Activated CD4-positive, alpha-beta T cell treated with anti-CD3 and anti-CD28 coated beads for 24 hours (primary cell): ENCODE measurements at regions not wholly inside any gene's neighbourhood (a gene's known extent, or its start where the extent isn't known, plus 50 kb on each side); places are given as distances from the start of the nearest gene placed in this dataset.

Experiments
- DNase-seq, 2 donors: peaks; one replicate each; pipeline ENCODE4 v3.0.0-alpha.2; 2020; ENCODE audit warnings: low read depth in 2 of 2

DNA sequence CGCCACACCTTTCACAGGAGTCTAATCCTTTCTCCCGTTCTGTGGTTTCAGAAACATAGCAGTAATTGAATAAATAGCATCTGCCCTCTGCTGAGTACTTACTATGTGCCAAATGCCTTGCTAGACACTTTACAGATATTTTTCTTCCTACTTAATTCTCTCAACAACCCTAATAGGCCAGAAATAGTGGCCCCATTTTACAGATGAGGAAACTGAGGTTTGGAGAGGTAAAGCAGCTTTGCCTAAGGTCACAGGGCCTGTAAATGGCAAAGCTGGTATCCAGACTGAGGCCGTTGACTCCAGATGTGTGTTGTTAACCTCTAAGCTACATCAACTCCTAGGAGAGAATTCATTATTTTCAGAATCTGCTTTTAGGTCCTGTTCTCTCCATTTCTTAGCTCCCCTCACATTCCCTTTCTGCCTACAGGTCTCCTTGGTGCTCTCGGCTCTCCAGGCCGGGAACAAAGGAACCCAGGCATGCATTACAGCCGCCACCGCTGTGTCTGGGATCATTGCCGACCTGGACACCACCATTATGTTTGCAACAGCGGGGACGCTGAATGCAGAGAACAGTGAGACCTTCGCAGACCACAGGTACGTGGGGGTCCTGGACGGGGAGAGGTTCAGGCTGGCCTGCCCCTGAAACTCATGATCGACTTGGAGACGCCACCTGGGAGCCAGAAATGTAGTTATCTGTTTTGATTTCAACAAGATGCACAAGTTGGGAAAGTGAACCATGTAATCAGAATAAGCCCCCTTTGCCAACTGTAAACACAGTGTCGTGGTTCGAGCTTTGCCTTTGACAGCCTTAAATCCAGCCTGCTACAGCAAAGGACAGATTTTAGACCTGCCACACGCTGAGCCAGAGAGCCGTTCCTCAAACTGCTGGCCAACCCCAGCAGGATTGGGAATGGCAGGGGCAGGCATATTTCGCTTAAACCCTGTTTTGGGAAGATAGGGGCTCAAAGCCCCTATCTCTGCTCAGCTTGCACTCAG is 246.5 kb upstream of the TPM1 start:
- DNase-seq = no peak

DNA sequence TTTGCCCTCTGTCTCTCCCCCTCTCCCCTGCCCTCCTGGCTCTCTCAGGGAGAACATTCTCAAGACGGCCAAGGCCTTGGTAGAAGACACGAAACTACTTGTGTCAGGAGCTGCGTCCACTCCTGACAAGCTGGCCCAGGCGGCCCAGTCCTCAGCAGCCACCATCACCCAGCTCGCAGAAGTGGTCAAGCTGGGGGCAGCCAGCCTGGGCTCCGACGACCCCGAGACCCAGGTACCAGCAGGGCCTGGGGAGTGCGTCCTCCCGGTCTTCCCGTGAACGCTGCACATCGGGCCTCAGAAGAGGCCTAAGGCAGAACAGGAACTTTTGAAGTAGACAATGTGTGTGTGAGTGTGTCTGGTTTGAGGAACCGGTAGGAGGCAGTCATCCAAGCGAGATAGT is 245.4 kb upstream of the TPM1 start:
- no peak for DNase-seq

DNA sequence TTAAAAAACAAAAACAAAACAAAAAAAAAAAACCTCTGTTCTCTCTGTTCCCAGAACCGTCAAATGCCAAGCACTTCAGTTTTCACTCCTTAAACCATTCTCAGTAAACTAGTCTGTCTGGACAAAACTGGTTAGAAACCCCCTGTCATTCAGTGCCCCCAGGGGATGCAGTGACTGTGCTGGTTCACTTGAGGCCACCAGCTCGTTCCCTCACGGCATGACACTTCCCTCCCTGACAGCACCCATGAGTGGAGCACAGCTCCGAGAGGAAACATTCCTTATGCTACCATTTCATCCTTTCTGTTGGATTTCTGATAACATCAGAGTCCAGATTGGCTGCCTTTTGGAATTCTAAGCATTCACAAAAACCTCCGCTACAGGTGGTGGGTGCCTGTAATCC is 244.0 kb upstream of the TPM1 start:
- no peak for DNase-seq

DNA sequence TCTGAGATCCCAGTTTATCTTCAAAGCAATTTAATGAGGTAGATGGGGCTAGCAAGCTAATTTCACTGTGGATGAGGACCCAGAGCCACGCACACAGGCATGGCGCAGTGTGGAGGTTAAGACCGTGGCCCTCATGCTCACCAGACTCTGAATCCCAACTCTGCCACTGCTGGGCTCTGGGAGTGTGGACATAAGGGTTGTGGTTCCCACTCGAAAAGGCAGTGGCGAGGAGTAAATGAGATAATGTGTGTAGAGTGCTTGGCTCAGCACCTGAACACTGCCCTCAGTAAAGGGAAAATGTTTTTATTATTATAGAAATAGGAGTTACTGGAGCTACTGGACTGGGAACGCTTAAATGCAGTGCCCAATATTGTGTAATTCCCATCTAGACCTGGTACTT is 243.5 kb upstream of the TPM1 start:
- no peak for DNase-seq

DNA sequence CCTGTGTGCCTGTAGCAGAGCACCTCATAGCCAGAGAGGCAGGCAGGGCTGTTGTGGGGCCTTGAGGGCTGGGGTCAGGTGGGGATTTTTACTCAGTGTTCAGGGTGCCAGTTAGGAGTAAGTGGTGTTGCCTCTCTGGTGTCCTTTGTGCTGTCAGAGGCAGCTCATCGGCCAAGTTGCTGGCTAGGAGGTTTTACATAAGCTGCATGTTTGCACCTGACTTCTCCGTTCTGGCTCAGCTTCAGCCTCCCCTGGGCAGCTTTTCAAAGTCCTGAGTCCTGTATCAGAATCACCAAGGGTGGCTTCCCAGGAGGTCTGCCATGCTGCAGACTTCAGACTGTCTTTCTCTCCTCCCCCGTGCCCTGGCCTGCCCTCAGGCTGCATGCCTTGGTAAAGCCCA is 242.6 kb upstream of the TPM1 start:
- no peak for DNase-seq

DNA sequence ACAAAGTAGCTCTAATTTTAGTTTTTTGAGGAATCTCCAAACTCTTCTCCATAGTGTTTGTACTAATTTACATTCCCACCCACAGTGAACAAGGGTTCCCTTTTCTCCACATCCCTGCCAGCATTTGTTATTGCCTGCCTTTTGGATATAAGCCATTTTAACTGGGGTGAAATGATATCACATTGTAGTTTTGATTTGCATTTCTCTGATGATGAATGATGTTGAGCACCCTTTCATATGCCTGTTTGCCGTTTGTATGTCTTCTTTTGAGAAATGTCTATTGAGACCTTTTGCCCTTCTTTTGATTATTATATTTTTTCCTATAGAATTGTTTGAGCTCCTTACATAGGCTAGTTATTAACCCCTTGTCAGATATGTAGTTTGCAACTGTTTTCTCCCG is 239.9 kb upstream of the TPM1 start:
- DNase-seq = no peak

DNA sequence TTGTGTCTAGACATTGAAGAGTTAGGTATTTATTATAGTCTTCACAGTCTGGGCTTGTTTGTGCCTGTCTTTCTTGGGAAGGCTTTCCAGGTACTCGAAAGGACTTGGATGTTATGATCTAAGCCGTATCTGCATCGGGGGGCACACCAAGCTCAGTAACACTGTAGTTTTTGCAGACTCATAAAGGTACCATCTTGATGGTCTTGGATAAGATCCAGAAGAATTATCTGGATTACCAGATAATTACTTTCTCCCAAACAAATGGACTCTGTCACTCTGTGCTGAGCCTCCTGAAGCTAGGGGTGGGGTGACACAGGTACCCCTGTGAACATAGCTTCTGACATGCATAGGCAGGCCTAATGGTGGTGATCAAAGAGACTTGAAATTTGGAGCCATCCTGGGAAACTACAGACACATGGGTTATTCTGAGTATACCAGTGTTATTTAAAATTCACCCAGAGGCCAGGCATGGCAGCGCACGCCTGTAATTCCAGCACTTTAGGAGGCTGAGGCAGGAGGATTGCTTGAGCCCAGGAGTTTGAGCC is 238.6 kb upstream of the TPM1 start:
- no peak for DNase-seq

DNA sequence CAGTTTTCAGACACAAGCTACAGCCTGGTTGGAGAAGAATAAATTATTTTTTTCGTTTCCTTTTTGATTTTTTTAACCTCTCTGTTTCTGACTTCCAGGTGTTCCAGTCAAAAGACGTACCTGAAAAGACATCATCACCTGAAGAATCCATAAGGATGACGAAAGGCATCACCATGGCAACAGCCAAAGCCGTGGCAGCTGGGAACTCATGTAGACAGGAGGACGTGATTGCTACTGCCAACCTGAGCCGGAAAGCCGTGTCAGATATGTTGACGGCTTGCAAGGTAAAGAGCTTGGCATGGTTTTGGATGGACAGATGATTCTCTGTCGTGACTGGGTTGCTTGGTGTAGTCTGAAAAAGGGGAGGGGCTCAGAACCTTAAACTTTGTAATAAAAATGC is 237.0 kb upstream of the TPM1 start:
- no peak for DNase-seq

DNA sequence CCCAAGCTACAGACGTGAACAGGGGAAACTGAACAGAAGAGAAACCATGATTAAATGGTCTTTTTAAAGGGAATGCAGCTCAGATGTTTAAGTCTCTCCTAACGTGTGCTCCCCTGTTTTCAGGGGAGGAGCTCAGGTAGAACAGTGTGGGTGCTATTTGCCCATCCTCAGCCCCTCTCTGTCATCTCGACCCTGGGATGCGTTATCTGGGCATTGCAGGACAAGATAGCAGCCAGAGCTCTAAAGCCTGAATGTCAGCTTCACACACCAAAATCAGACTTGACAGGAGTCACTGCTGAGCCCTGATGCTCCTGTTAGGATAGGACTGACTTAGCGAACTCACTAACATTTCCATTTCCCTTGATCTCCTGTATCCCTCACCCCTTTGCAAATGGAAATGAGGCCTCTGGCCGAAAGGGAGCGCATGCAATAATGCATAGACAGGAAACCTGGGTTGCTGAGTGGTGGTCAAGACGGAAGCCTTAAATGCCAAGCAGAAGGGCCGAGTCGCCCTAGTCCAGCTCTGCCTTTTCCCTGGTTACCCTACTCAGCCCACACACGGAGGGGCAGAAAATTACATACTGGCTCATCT is 234.9 kb upstream of the TPM1 start:
- DNase-seq = no peak

DNA sequence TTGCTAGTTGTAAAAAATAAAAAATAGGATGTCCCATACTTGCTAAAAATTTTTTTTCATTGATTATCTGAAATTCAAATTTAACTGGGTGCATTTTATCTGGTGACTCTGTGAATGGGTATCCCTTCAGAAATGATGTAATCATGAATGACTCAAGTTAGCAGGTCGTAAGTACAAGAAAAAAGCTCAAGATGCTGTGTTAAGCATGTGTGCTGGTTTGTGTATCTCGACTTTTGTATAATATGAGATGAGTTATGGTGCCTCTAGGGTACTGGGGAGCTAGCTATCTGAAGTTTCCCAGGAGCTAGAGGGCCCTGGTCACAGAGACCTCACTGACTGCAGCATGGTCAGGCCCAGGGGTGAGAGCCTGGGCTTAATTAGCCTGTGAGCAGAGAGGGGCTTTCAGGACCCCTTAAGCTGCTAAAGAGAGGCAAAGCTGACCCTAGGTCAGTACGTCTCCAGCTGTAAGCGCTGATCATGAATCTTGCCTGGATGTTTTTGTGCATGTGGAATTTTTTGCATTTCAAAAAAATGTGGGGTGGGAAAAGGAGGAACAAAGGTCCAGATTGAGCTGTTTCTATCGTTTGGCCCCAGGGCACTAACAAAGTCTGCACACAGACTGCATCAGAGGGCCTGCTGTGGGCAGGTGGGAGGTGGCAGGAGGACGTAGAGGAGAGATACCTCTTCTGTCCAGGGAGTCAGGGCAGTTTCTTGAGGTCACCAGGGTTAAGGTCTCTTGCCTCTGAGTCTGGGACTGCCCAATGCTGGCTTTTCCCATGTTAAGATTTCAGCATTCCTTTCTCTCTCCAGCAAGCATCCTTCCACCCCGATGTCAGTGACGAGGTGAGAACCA is 233.2 kb upstream of the TPM1 start:
- no peak for DNase-seq

DNA sequence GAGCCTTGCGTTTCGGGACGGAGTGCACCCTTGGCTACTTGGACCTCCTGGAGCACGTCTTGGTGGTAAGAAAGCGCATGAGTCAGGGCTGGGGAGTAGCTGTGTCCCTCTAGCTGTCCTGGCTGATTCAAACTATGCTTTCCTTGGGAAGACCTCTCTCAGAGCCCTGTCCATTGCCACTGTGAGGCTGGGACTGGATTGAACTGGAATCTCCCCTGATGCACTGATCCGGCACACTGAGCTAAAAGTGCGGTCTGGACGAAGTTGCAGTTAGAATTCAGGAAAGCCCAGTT is 232.6 kb upstream of the TPM1 start:
- no peak for DNase-seq

DNA sequence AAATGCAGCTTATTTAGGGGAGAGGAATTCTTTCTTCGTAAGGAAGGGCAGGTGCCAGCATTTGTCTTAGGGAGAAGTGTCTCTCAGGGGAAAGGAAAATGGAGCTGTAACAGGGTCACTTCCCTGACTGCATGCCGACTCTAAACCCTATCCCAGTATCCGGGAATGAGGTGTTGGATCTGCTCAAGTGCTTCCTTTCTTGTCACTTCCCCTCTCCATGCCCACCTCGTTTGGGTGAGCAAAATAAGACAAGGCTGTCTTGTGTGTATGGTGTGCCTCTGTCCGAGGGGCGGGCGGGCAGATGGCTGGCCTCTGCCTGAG is 230.1 kb upstream of the TPM1 start:
- DNase-seq = no peak

DNA sequence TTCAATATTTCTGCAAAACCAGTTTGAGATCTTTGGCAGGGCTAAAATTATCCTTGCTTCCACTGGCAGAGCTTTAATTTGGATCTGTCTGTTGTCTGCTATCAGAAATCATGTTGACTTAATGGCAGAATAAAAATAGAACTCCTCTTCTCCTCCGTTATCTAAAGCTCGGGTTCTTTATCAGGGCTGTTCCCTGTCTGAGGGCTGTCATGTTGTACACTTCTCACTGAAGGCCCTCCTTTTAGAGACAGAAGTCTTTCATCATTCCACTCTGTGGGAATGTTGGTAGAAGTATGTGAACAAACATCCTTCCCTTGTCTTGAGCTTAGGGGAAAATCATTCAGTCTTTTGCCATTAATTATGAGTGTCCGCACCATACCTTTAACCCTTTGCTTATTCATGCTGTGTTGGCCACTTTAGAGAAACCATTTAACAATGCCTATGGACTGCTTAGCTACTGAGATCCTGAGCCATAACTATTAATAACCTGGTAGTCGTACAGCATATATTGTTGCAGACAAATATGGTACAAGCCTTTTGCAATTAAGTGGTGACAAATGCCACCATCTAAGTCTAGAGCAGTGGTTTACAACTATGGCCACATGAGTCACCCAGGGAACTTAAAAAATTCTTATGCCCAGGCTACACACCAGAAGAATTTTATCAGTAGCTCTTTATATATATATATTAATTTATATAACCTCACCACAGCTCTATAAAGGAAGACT is 226.0 kb upstream of the TPM1 start:
- DNase-seq = no peak

DNA sequence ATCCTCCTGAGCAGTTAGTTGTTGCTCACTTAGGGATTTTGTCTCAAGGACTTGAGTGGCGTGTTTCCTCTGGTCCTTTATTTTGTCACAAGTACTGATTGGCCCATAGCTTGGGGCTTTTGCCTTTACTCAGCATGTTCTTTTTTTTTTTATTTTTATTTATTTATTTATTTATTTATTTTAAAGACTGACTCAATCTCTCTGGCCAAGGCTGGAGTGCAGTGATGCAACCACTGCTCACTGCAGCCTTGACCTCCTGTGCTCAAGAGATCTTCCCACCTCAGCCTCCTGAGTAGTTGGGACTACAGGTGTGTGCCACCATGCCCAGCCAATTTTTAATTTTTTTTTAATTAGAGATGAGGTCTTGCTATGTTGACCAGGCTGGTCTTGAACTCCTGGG is 223.9 kb upstream of the TPM1 start:
- DNase-seq = no peak

DNA sequence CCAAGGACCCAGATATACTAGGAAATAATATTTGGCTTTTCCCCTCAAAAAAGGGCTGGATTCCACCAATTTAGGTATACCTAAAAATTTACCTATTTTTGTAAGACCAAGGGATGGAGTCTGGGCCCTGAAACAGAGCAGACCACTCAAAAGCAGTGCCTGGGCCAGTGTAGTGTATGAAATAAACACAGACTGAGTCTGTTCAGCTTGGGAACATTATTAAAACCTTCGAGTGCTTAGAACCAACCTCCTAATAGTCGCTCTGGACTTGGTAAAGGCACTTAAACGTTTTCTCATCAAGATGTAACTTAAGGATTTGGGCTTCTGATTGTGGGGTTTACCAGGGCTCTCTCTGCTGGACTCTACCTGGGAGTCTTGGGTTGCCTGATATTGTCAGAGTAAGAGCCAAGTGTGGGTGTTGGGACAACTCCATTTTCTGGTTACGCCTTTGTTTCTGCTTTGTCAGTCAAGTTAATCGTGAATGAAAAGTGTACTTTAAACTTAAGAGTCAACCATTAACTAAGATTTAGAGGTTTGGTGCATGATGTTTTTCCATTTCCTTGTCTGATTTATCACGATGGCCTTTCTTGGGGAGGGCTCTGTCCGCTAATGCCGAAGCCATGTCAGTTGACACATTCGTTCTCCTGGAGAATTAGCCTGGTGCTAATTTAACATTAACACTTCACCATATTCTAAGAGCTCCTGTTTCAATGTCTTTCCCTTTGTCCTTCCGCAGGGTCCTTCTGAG is 221.0 kb upstream of the TPM1 start:
- no peak for DNase-seq

DNA sequence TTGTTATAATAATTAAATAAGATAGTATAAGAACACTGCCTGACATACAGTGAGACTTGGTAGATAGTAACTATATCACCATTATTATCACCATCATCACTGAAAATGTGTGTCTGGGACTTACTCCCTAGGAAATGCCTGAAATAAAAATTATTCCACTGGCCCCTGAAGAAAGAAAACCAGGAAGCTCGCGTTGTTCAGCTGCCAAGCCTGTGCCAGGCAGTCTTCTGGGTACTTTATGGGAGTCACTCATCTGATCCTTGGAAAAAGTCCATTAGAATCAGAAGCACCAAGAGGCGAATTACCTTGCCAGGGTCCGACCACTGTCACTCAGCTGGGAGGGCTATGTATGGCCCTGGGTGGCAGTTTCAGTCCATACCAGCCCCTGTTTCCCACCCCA is 220.3 kb upstream of the TPM1 start:
- no peak for DNase-seq

DNA sequence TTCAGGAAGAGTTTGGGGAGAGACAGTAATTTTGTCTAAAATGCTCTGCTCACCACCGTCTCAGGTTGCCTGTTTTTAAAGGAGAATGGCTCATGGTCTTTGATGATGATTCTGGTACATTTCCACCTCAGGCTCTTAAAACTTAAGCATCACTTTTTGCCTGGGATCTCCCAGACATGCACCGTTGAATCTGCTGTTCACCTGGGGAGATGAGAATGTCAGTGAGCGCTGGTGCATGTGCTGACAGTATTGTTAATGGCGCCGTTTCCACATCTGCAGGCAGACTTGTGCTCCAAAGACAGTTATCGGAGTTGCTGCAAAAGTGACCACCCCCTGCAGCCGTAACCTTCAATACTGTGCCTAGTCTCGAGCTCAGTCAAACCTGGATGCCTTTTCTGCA is 219.0 kb upstream of the TPM1 start:
- no peak for DNase-seq

DNA sequence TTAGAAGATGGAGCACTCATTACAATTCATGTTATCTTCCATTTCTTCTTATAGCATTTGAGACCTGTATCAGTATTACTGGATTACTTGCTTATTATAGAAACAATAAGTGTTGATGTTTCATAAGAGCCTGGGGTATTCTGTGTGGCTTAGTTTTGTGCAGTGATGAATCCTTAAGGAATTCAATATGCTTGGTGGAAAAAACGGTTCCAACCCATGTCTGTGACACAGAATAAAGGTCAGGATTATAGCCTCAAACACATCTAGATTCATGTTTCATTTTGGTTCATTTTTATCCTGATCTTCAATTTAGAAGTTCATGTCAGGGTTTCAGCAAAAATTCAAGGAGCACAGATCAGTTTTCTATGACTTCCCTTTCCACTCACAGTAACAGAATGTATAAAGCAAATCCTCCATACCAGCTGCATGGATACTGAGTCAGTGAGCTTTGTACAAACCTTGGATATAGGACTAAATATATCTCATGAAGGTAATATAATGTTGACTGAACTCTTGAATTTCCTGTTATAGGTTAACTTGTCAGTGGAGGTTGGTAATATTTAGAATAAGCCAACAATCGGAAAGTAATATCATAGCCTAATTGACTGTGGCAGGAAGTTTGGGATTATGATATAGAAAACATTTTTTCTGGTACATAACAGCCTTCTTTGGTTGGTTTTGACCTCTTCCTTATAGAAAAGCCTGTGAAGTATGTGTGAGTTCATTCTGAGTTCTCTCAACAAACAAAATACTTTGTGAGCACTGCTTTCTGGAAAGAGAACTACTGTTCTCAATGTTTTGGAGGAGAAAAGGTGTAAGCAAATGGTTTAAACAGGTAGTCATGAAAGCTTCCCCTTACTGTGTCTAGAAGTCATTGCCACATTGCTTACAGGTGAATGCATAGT is 218.2 kb upstream of the TPM1 start:
- DNase-seq = no peak

DNA sequence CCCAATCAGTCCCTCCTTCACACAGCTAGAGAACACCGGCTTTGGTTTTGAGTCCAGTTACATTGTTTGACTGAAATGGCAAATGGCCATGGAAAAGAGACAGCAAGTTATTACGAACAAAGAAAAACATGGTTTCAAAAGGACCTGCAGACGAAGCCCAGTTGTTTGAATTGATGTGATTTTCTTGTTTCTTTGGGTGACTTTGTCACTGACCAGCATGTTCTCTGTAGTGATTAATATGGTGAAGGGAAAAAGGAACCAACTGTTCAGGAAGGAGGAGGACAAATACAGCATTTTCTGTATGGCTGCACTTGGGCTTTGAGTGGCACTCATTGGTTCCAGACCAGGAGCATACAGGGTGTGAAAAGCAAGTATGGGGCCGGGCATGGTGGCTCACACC is 217.4 kb upstream of the TPM1 start:
- no peak for DNase-seq

DNA sequence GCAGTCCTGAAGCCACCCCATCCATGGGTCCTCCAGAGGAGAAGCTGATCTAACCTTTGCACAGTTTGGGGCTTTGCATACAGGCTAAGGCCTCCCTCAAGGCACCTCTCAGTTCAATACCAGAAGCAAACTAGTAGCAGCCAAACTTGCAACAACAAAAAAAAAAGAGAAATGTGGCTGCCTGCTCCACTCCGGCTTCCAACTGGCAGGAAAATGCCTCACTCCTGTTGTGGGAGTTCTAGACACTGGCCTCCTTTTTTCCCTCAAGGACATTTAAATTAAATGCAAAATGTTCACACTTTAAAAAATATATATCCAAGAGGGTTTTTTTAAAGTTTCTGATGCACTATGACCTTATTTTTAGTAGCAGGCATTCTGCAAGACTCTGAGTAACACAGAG is 216.0 kb upstream of the TPM1 start:
- no peak for DNase-seq
